GM19025 (cell line): ENCODE measurements at regions not wholly inside any gene's neighbourhood (a gene's known extent, or its start where the extent isn't known, plus 50 kb on each side); places are given as distances from the start of the nearest gene placed in this dataset.
"Not testable (repeated sequence)": the region's sequence is repeated elsewhere in the genome, so short reads cannot be mapped to it uniquely, and the experiment has no call there.

Source experiments
- ATAC-seq: cut with Tn5 transposase; IDR thresholded peaks from one replicate; pipeline ENCODE4 v1.9.1; 2021; ENCODE audit warnings: mild to moderate bottlenecking, low read depth, moderate library complexity; ENCODE audit not compliant: unreplicated experiment

GRCh38 chr1:222084048-222084447 lies 342.2 kb upstream of the DUSP10 start:
- ATAC-seq, result no peak

- no peak for ATAC-seq
Observed at GRCh38 chr1:222081859-222082258, 340.0 kb upstream of the DUSP10 start.

GRCh38 chr1:222079566-222079965 lies 337.7 kb upstream of the DUSP10 start:
- no peak for ATAC-seq

- ATAC-seq, result no peak
Observed at GRCh38 chr1:222077206-222077605, 335.3 kb upstream of the DUSP10 start.

GRCh38 chr1:222074317-222074716 lies 332.4 kb upstream of the DUSP10 start:
- ATAC-seq, result no peak

GRCh38 chr1:222073307-222073995 lies 331.6 kb upstream of the DUSP10 start:
- no peak for ATAC-seq

- ATAC-seq, result no peak
Observed at GRCh38 chr1:222071387-222071786, 329.5 kb upstream of the DUSP10 start.

GRCh38 chr1:222068937-222069336 lies 327.0 kb upstream of the DUSP10 start:
- ATAC-seq, result no peak

GRCh38 chr1:222068101-222068500 lies 326.2 kb upstream of the DUSP10 start:
- no peak for ATAC-seq

GRCh38 chr1:222066539-222066938 lies 324.6 kb upstream of the DUSP10 start:
- no peak for ATAC-seq

GRCh38 chr1:222065234-222065633 lies 323.3 kb upstream of the DUSP10 start:
- ATAC-seq, result no peak

GRCh38 chr1:222064388-222065211 lies 322.7 kb upstream of the DUSP10 start:
- ATAC-seq, result no peak

GRCh38 chr1:222062640-222063039 lies 320.8 kb upstream of the DUSP10 start:
- ATAC-seq, result no peak

- no peak for ATAC-seq
Observed at GRCh38 chr1:222061711-222062359, 319.9 kb upstream of the DUSP10 start.

- no peak for ATAC-seq
Observed at GRCh38 chr1:222060210-222060916, 318.5 kb upstream of the DUSP10 start.

GRCh38 chr1:222058249-222058648 lies 316.4 kb upstream of the DUSP10 start:
- ATAC-seq, result no peak

GRCh38 chr1:222057162-222057561 lies 315.3 kb upstream of the DUSP10 start:
- ATAC-seq, result peak; percentile 71

GRCh38 chr1:222054416-222054815 lies 312.5 kb upstream of the DUSP10 start:
- no peak for ATAC-seq

- ATAC-seq, result no peak
Observed at GRCh38 chr1:222053790-222054294, 312.0 kb upstream of the DUSP10 start.

GRCh38 chr1:222051311-222051710 lies 309.4 kb upstream of the DUSP10 start:
- not testable (repeated sequence) for ATAC-seq

GRCh38 chr1:222049661-222050060 lies 307.8 kb upstream of the DUSP10 start:
- not testable (repeated sequence) for ATAC-seq
